Upper lobe of right lung (tissue), 1 donor: ENCODE measurements at regions not wholly inside any gene's neighbourhood (a gene's known extent, or its start where the extent isn't known, plus 50 kb on each side); places are given as distances from the start of the nearest gene placed in this dataset.

Experiments used
- ATAC-seq: fragments of 200-7000 bp; cut with Tn5 transposase; one replicate; pipeline ENCODE4 v1.9.1; 2020; ENCODE audit warnings: mild to moderate bottlenecking, moderate library complexity
- DNase-seq: peaks from one replicate; pipeline ENCODE4 v3.0.0-alpha.2; 2020
- H3K27ac ChIP-seq: fragments of 200-600 bp; one replicate; pipeline ENCODE4 v1.8.0; 2022
- H3K27me3 ChIP-seq: fragments of 200-600 bp; one replicate; pipeline ENCODE4 v1.8.0; 2022; ENCODE audit warnings: mild to moderate bottlenecking
- H3K36me3 ChIP-seq: fragments of 200-600 bp; one replicate; pipeline ENCODE4 v1.8.0; 2022
- H3K4me1 ChIP-seq: fragments of 200-600 bp; one replicate; pipeline ENCODE4 v1.8.0; 2022
- H3K4me3 ChIP-seq: fragments of 200-600 bp; one replicate; pipeline ENCODE4 v1.8.0; 2022; ENCODE audit warnings: mild to moderate bottlenecking
- H3K9me3 ChIP-seq: fragments of 200-600 bp; one replicate; pipeline ENCODE4 v1.8.0; 2022
- CTCF ChIP-seq: fragments of 200-600 bp; IDR thresholded peaks from one replicate; pipeline ENCODE4 v1.8.0; 2022; ENCODE audit warnings: antibody characterized with exemption
- intact Hi-C: fragments of 100-400 bp; cut with DNase I; formaldehyde crosslinking; loops from one replicate; pipeline ENCODE4 v1.11.0; 2022
- donor health status: DM: no; HTN: yes; CAD: no; lungs with severe emphysema.

GRCh38 chr5:7210549-7210948 is 185.4 kb upstream of the ADCY2 start:
- Histone ChIP-seq H3K36me3 (no peaks in the 10 kb centered on the region), H3K4me1 (no peaks in the 10 kb centered on the region), H3K27ac (no peak overlapping the region), H3K27me3 (no peaks in the 10 kb centered on the region), H3K9me3 (no peaks in the 10 kb centered on the region), H3K4me3 (no peak overlapping the region)
- intact Hi-C loops: no loop called here
- ATAC-seq (no peak), DNase-seq (no peak)
- no peak for TF ChIP-seq CTCF

- ATAC-seq: no peak
- H3K9me3 ChIP-seq: no peaks in the 10 kb centered on the region
- no peaks in the 10 kb centered on the region for H3K36me3 ChIP-seq
- no peak overlapping the region for H3K4me3 ChIP-seq
- DNase-seq: no peak
- no peak overlapping the region for H3K27ac ChIP-seq
- TF ChIP-seq CTCF: no peak
- no peaks in the 10 kb centered on the region for H3K4me1 ChIP-seq
- intact Hi-C loops: no loop called here
- no peaks in the 10 kb centered on the region for H3K27me3 ChIP-seq
Observed at GRCh38 chr5:7213525-7213924, 182.4 kb upstream of the ADCY2 start.

- Histone ChIP-seq H3K27ac (no peak overlapping the region), H3K36me3 (no peaks in the 10 kb centered on the region), H3K4me1 (no peaks in the 10 kb centered on the region), H3K4me3 (no peak overlapping the region), H3K27me3 (no peaks in the 10 kb centered on the region), H3K9me3 (no peaks in the 10 kb centered on the region)
- no peak for ATAC-seq
- no peak for DNase-seq
- no peak for TF ChIP-seq CTCF
- intact Hi-C loops: no loop called here
Observed at GRCh38 chr5:7214906-7215416, 181.0 kb upstream of the ADCY2 start.

GRCh38 chr5:7218141-7218540 is 177.8 kb upstream of the ADCY2 start:
- Histone ChIP-seq H3K27me3 (no peaks in the 10 kb centered on the region), H3K4me3 (no peak overlapping the region), H3K9me3 (no peaks in the 10 kb centered on the region), H3K4me1 (no peaks in the 10 kb centered on the region), H3K27ac (no peak overlapping the region), H3K36me3 (no peaks in the 10 kb centered on the region)
- no peak for TF ChIP-seq CTCF
- DNase-seq (no peak), ATAC-seq (no peak)
- intact Hi-C loops: no loop called here

DNA sequence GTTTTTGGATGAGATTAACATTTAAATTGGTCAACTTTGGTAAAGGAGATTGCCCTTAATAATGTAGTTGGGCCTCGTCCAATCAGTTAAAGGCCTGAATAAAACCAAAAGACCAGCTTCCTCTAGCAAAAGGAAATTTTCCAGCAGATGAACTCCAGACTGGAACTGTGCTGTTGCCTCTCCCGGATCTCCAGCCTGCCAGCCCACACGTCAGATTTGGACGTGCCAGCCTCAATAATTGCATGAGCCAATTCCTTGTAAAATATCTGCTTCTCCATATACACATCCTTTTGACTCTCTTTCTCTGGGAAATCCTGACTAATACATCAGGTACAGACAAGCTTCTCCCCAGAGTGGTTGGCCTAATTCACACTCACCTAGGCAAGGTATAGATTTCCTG is 175.8 kb upstream of the ADCY2 start:
- no peak overlapping the region for H3K27ac ChIP-seq
- no peaks in the 10 kb centered on the region for H3K9me3 ChIP-seq
- no peak for ATAC-seq
- intact Hi-C loops: no loop called here
- no peaks in the 10 kb centered on the region for H3K27me3 ChIP-seq
- no peaks in the 10 kb centered on the region for H3K36me3 ChIP-seq
- no peak for DNase-seq
- H3K4me3 ChIP-seq: no peak overlapping the region
- TF ChIP-seq CTCF: no peak
- no peaks in the 10 kb centered on the region for H3K4me1 ChIP-seq

- no peak for TF ChIP-seq CTCF
- Histone ChIP-seq H3K36me3 (no peaks in the 10 kb centered on the region), H3K9me3 (no peaks in the 10 kb centered on the region), H3K4me3 (no peak overlapping the region), H3K27me3 (no peaks in the 10 kb centered on the region), H3K27ac (no peak overlapping the region), H3K4me1 (no peaks in the 10 kb centered on the region)
- intact Hi-C loops: no loop called here
- no peak for DNase-seq
- no peak for ATAC-seq
Observed at GRCh38 chr5:7221041-7221440, 174.9 kb upstream of the ADCY2 start.
